Ovary (tissue), 3 donors: ENCODE measurements at regions not wholly inside any gene's neighbourhood (a gene's known extent, or its start where the extent isn't known, plus 50 kb on each side); places are given as distances from the start of the nearest gene placed in this dataset.

Experiments
- EP300 ChIP-seq: sonication (generic); formaldehyde crosslinking; IDR thresholded peaks from one replicate; pipeline ENCODE4 v1.6.1; 2017; ENCODE audit warnings: antibody characterized with exemption
- POLR2A ChIP-seq: fragments of 450-650 bp; IDR thresholded peaks from one replicate; pipeline ENCODE4 v1.6.1; 2017; ENCODE audit warnings: antibody characterized with exemption, mild to moderate bottlenecking, moderate library complexity
- TF ChIP-seq, protein P1 (sequence below), 3 donors: fragments of 450-650 bp in 2 of 3; fragments of 200-600 bp in 1 of 3; IDR thresholded peaks; one replicate each; pipeline versions ENCODE4 v1.5.1 to v1.8.0; 2016 to 2022; ENCODE audit warnings: antibody characterized with exemption in 3 of 3, mild to moderate bottlenecking in 1 of 3
- donor health status: DM: no; HTN: no; CAD: no.

DNA sequence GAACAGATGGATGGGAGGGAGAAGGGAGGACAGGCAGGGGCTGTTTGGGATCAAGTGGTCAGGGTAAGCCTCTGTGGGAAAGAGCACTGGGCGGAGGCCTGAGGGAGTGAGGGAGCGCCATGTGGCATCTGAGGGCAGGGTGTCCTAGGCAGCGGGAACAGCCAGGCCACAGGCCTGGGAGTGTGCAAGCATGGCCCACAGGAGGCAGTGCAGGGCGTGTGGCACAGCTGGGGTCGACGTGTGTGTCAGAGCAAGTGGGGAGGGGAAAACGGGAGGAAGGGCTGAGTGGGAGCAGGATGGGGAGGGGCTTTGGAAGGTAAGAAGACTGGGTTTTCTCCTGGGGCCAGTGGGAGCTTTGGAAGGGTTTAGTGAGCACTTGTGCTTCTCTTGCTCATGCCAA, 143.4 kb downstream of the SYF2 start:
- TF ChIP-seq, protein P1, sequence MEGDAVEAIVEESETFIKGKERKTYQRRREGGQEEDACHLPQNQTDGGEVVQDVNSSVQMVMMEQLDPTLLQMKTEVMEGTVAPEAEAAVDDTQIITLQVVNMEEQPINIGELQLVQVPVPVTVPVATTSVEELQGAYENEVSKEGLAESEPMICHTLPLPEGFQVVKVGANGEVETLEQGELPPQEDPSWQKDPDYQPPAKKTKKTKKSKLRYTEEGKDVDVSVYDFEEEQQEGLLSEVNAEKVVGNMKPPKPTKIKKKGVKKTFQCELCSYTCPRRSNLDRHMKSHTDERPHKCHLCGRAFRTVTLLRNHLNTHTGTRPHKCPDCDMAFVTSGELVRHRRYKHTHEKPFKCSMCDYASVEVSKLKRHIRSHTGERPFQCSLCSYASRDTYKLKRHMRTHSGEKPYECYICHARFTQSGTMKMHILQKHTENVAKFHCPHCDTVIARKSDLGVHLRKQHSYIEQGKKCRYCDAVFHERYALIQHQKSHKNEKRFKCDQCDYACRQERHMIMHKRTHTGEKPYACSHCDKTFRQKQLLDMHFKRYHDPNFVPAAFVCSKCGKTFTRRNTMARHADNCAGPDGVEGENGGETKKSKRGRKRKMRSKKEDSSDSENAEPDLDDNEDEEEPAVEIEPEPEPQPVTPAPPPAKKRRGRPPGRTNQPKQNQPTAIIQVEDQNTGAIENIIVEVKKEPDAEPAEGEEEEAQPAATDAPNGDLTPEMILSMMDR (IDR thresholded peaks at IDR 0.05): no peak
- no peak for TF ChIP-seq POLR2A
- TF ChIP-seq EP300: no peak
